ENCODE measurements at regions not wholly inside any gene's neighbourhood (a gene's known extent, or its start where the extent isn't known, plus 50 kb on each side); places are given as distances from the start of the nearest gene placed in this dataset.

GRCh38 chr4:155571184-155571944 lies 95.3 kb upstream of the GUCY1A1 start (continued):
- TF ChIP-seq ZBTB20 (tag by site-specific recombination; IDR thresholded peaks at IDR 0.05) (no peak), ZNF404 (tag by site-specific recombination; IDR thresholded peaks at IDR 0.05) (no peak), ZNF18 (tag by site-specific recombination; IDR thresholded peaks at IDR 0.05) (no peak), ZNF433 (tag by site-specific recombination; IDR thresholded peaks at IDR 0.05; ENCODE audit: low read depth) (no peak), ZNF548 (tag by site-specific recombination; IDR thresholded peaks at IDR 0.05) (no peak), ZSCAN5A (tag by site-specific recombination; IDR thresholded peaks at IDR 0.05) (no peak), ZNF132 (tag by site-specific recombination; IDR thresholded peaks at IDR 0.05; ENCODE audit: borderline replicate concordance) (no peak)

DNA sequence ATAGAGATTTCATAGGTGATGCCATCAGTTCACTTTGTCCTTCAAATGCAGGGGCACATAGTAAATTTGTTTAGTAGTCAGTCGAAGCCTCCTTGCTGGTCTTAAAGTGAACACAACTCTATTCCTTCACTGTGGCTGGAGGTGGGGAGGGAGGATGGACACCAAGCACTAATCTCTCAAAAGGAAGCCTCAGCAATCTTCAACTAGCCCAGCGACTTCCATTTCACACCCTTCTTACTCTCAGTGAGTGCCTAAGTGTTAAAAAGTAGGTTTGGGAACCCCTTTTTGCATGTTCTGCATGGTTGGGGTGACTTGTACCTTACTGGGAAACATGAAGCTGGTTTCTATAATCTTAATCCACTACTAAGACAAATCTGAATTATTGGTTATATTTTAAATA lies 96.0 kb upstream of the GUCY1A1 start:
- Histone ChIP-seq H3K36me3 (ENCODE audit: control insufficient read depth in 2 of 2, insufficient read depth in 1 of 2, low read length in 2 of 2) (no peaks in the 10 kb centered on the region), H3K4me3 (ENCODE audit: low read depth, low read length) (no peak overlapping the region), H3K27ac (ENCODE audit: extremely low read depth, low read depth, low read length) (no peak overlapping the region), H3K9me3 (ENCODE audit: control insufficient read depth, insufficient read depth, low read depth, low read length) (no peaks in the 10 kb centered on the region), H3K4me1 (ENCODE audit: control insufficient read depth, insufficient read depth, low read length) (no peaks in the 10 kb centered on the region)
- ChIA-PET CTCF (no interaction called here), POLR2A (no interaction called here)
- TF ChIP-seq YY1 (tag by site-specific recombination; IDR thresholded peaks at IDR 0.05) (no peak), ZFP3 (tag by site-specific recombination; IDR thresholded peaks at IDR 0.05; ENCODE audit: low read depth) (no peak), RBAK (tag by site-specific recombination; IDR thresholded peaks at IDR 0.05) (no peak), ZFHX2 (tag by site-specific recombination; conservative IDR thresholded peaks at IDR 0.05) (no peak), ZSCAN18 (tag by site-specific recombination; IDR thresholded peaks at IDR 0.05) (no peak), AEBP2 (tag by site-specific recombination; IDR thresholded peaks at IDR 0.05; ENCODE audit: borderline replicate concordance) (no peak), SALL2 (tag by site-specific recombination; IDR thresholded peaks at IDR 0.05; ENCODE audit: borderline replicate concordance) (no peak), HOXA7 (CRISPR knock-in tag; IDR thresholded peaks at IDR 0.05; ENCODE audit: borderline replicate concordance) (no peak), ZNF133 (tag by site-specific recombination; IDR thresholded peaks at IDR 0.05) (no peak), ZSCAN30 (tag by site-specific recombination; IDR thresholded peaks at IDR 0.05) (no peak), ZNF280C (tag by site-specific recombination; IDR thresholded peaks at IDR 0.05) (no peak), ZFP37 (tag by site-specific recombination; IDR thresholded peaks at IDR 0.05) (no peak), MZF1 (tag by site-specific recombination; IDR thresholded peaks at IDR 0.05; ENCODE audit: borderline replicate concordance) (no peak), ZNF843 (tag by site-specific recombination; IDR thresholded peaks at IDR 0.05) (no peak), ZNF777 (tag by site-specific recombination; IDR thresholded peaks at IDR 0.05; ENCODE audit: borderline replicate concordance) (no peak), ZNF768 (tag by site-specific recombination; IDR thresholded peaks at IDR 0.05) (no peak), ZBTB21 (tag by site-specific recombination; IDR thresholded peaks at IDR 0.05) (no peak), ZNF416 (tag by site-specific recombination; IDR thresholded peaks at IDR 0.05) (no peak), REPIN1 (tag by site-specific recombination; IDR thresholded peaks at IDR 0.05; ENCODE audit: low read depth) (no peak)
- TF ChIP-seq, protein P1, sequence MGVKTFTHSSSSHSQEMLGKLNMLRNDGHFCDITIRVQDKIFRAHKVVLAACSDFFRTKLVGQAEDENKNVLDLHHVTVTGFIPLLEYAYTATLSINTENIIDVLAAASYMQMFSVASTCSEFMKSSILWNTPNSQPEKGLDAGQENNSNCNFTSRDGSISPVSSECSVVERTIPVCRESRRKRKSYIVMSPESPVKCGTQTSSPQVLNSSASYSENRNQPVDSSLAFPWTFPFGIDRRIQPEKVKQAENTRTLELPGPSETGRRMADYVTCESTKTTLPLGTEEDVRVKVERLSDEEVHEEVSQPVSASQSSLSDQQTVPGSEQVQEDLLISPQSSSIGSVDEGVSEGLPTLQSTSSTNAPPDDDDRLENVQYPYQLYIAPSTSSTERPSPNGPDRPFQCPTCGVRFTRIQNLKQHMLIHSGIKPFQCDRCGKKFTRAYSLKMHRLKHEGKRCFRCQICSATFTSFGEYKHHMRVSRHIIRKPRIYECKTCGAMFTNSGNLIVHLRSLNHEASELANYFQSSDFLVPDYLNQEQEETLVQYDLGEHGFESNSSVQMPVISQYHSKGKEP (tag by site-specific recombination; IDR thresholded peaks at IDR 0.05) = no peak

Measured in HEK293 (cell line).